Esophagus squamous epithelium (tissue), 5 donors: ENCODE measurements at regions not wholly inside any gene's neighbourhood (a gene's known extent, or its start where the extent isn't known, plus 50 kb on each side); places are given as distances from the start of the nearest gene placed in this dataset.

Source experiments
- DNase-seq: peaks from one replicate; lab custom pipeline; 2025; lab: John Stamatoyannopoulos, UW
- H3K27ac ChIP-seq, 4 donors: fragments of 200-600 bp; sonication (generic); one replicate each; pipeline ENCODE4 v1.5.1; 2016 to 2019; ENCODE audit warnings: mild to moderate bottlenecking in 1 of 4
- H3K27me3 ChIP-seq, 4 donors: fragments of 200-600 bp; sonication (generic); 1 replicate in 3 of 4; 2 replicates in 1 of 4; pipeline versions ENCODE4 v1.5.1 to v1.6.0; 2017 to 2021; ENCODE audit warnings: antibody characterized with exemption in 1 of 4
- H3K36me3 ChIP-seq, 3 donors: fragments of 200-600 bp; sonication (generic); one replicate each; pipeline ENCODE4 v1.5.1; 2016 to 2019
- H3K4me1 ChIP-seq, 3 donors: fragments of 200-600 bp; sonication (generic); one replicate each; pipeline ENCODE4 v1.5.1; 2017 to 2019
- H3K4me3 ChIP-seq, 4 donors: fragments of 200-600 bp; sonication (generic); 1 replicate in 3 of 4; 2 replicates in 1 of 4; pipeline ENCODE4 v1.5.1; 2016 to 2019; ENCODE audit warnings: mild to moderate bottlenecking in 2 of 4, moderate library complexity in 1 of 4
- H3K9me3 ChIP-seq, 3 donors: fragments of 200-600 bp; sonication (generic); one replicate each; pipeline ENCODE4 v1.5.1; 2016 to 2019
- CTCF ChIP-seq, 6 experiments: fragments of 450-650 bp in 4 of 6; fragments of 200-600 bp in 2 of 6; sonication (generic) in 2 of 6; IDR thresholded peaks; one replicate each; pipeline ENCODE4 v1.5.1; 2016 to 2019; ENCODE audit warnings: antibody characterized with exemption in 6 of 6, mild to moderate bottlenecking in 4 of 6, moderate library complexity in 4 of 6
- POLR2A ChIP-seq, 4 donors: fragments of 450-650 bp; IDR thresholded peaks; one replicate each; pipeline ENCODE4 v1.6.1; 2017; ENCODE audit warnings: antibody characterized with exemption in 4 of 4, mild to moderate bottlenecking in 4 of 4, moderate library complexity in 3 of 4
- WGBS, 2 donors: methylation state at CpG; one replicate each; pipeline ENCODE4 v1.1.5; 2018; 5-methylcytosine and 5-hydroxymethylcytosine counted together
- intact Hi-C: fragments of 100-400 bp; cut with DNase I; formaldehyde crosslinking; loops from one replicate; pipeline ENCODE4 v1.15.0; 2022
- donor health status: DM: yes; HTN: yes; CAD: no.

- H3K9me3 ChIP-seq: no peaks in the 10 kb centered on the region
- no peak overlapping the region for H3K27ac ChIP-seq
- no peaks in the 10 kb centered on the region for H3K4me1 ChIP-seq
- no peaks in the 10 kb centered on the region for H3K27me3 ChIP-seq
- no peaks in the 10 kb centered on the region for H3K36me3 ChIP-seq
- DNase-seq: no peak
- intact Hi-C loops: no loop called here
- 86 to 87% methylated on average over 7 to 8 of the region's 13 CpGs for WGBS, 2 donors
- no peak overlapping the region for H3K4me3 ChIP-seq
- no peak for TF ChIP-seq POLR2A (IDR thresholded peaks at IDR 0.05)
Observed at GRCh38 chr10:1869861-1870260, 132.5 kb upstream of the ADARB2 start.

GRCh38 chr10:1860351-1860750, 123.0 kb upstream of the ADARB2 start:
- Histone ChIP-seq H3K36me3 (no peaks in the 10 kb centered on the region), H3K27me3 (no peaks in the 10 kb centered on the region), H3K4me1 (no peaks in the 10 kb centered on the region), H3K9me3 (no peaks in the 10 kb centered on the region), H3K4me3 (no peak overlapping the region), H3K27ac (no peak overlapping the region)
- intact Hi-C loops: no loop called here
- TF ChIP-seq POLR2A (IDR thresholded peaks at IDR 0.05): no peak
- no peak for TF ChIP-seq CTCF (IDR thresholded peaks at IDR 0.05)
- WGBS, 2 donors: 55 to 74% methylated on average over 5 of the region's 5 CpGs
- no peak for DNase-seq

GRCh38 chr10:1858547-1858946, 121.2 kb upstream of the ADARB2 start:
- intact Hi-C loops: no loop called here
- Histone ChIP-seq H3K27ac (no peak overlapping the region), H3K4me1 (no peaks in the 10 kb centered on the region), H3K27me3 (no peaks in the 10 kb centered on the region), H3K9me3 (no peaks in the 10 kb centered on the region), H3K4me3 (no peak overlapping the region), H3K36me3 (no peaks in the 10 kb centered on the region)
- WGBS, 2 donors: 32 to 47% methylated on average over 7 of the region's 7 CpGs
- no peak for TF ChIP-seq CTCF (IDR thresholded peaks at IDR 0.05)
- no peak for TF ChIP-seq POLR2A (IDR thresholded peaks at IDR 0.05)
- DNase-seq: no peak

GRCh38 chr10:1858048-1858447, 120.7 kb upstream of the ADARB2 start:
- Histone ChIP-seq H3K4me1 (no peaks in the 10 kb centered on the region), H3K36me3 (no peaks in the 10 kb centered on the region), H3K27me3 (no peaks in the 10 kb centered on the region), H3K9me3 (no peaks in the 10 kb centered on the region), H3K4me3 (no peak overlapping the region), H3K27ac (no peak overlapping the region)
- DNase-seq: no peak
- 58 to 61% methylated on average over 8 of the region's 8 CpGs for WGBS, 2 donors
- no peak for TF ChIP-seq POLR2A (IDR thresholded peaks at IDR 0.05)
- intact Hi-C loops: no loop called here

GRCh38 chr10:1855911-1856310, 118.6 kb upstream of the ADARB2 start:
- DNase-seq: no peak
- WGBS, 2 donors: 68% methylated on average over 4 to 8 of the region's 8 CpGs

GRCh38 chr10:1854271-1854670, 116.9 kb upstream of the ADARB2 start:
- Histone ChIP-seq H3K4me1 (no peaks in the 10 kb centered on the region), H3K4me3 (no peak overlapping the region), H3K9me3 (no peaks in the 10 kb centered on the region), H3K27ac (no peak overlapping the region), H3K27me3 (no peaks in the 10 kb centered on the region), H3K36me3 (no peaks in the 10 kb centered on the region)
- intact Hi-C loops: no loop called here
- no peak for DNase-seq
- WGBS, 2 donors: 84% methylated on average over 6 of the region's 7 CpGs; no CpG with 5 or more reads in 1 of the 2 donors
- no peak for TF ChIP-seq CTCF (IDR thresholded peaks at IDR 0.05)
- no peak for TF ChIP-seq POLR2A (IDR thresholded peaks at IDR 0.05)

More at GRCh38 chr10:1855911-1856310, 118.6 kb upstream of the ADARB2 start:
- Histone ChIP-seq H3K36me3 (no peaks in the 10 kb centered on the region), H3K9me3 (no peaks in the 10 kb centered on the region), H3K27ac (no peak overlapping the region), H3K4me3 (no peak overlapping the region), H3K27me3 (no peaks in the 10 kb centered on the region), H3K4me1 (no peaks in the 10 kb centered on the region)
- intact Hi-C loops: no loop called here
- TF ChIP-seq POLR2A (IDR thresholded peaks at IDR 0.05) (no peak), CTCF (IDR thresholded peaks at IDR 0.05) (no peak)
